ENCODE measurements at regions not wholly inside any gene's neighbourhood (a gene's known extent, or its start where the extent isn't known, plus 50 kb on each side); places are given as distances from the start of the nearest gene placed in this dataset.

- DNase-seq (ENCODE audit: low spot score) (no peak), ATAC-seq (ENCODE audit: insufficient number of reproducible peaks, low FRiP score, low read depth) (no peak)
- no peaks in the 10 kb centered on the region for H3K27me3 ChIP-seq (replicated peaks; ENCODE audit: insufficient read depth)
- H3K4me1 ChIP-seq (ENCODE audit: control insufficient read depth in 1 of 2, low read depth in 2 of 2) = no peaks in the 10 kb centered on the region
- H3K27ac ChIP-seq = no peak overlapping the region
- no peaks in the 10 kb centered on the region for H3K9me3 ChIP-seq
- H3K36me3 ChIP-seq = no peaks in the 10 kb centered on the region
- no peak for TF ChIP-seq CTCF (IDR thresholded peaks at IDR 0.05)
- no peak overlapping the region for H3K4me3 ChIP-seq
Measured at GRCh38 chr12:77610446-77610845, 220.2 kb upstream of the NAV3 start.

GRCh38 chr12:77609016-77609415 lies 221.7 kb upstream of the NAV3 start:
- no peak for TF ChIP-seq CTCF (IDR thresholded peaks at IDR 0.05)
- no peaks in the 10 kb centered on the region for H3K4me1 ChIP-seq (ENCODE audit: control insufficient read depth in 1 of 2, low read depth in 2 of 2)
- DNase-seq (ENCODE audit: low spot score) (no peak), ATAC-seq (ENCODE audit: insufficient number of reproducible peaks, low FRiP score, low read depth) (no peak)
- H3K9me3 ChIP-seq = no peaks in the 10 kb centered on the region
- H3K36me3 ChIP-seq = no peaks in the 10 kb centered on the region
- H3K27ac ChIP-seq = no peak overlapping the region
- no peak overlapping the region for H3K4me3 ChIP-seq
- no peaks in the 10 kb centered on the region for H3K27me3 ChIP-seq (replicated peaks; ENCODE audit: insufficient read depth)

- Histone ChIP-seq H3K27me3 (replicated peaks; ENCODE audit: insufficient read depth) (no peaks in the 10 kb centered on the region), H3K4me1 (ENCODE audit: control insufficient read depth in 1 of 2, low read depth in 2 of 2) (no peaks in the 10 kb centered on the region), H3K9me3 (no peaks in the 10 kb centered on the region), H3K36me3 (no peaks in the 10 kb centered on the region), H3K4me3 (no peak overlapping the region), H3K27ac (no peak overlapping the region)
- TF ChIP-seq CTCF (IDR thresholded peaks at IDR 0.05) = no peak
- DNase-seq (ENCODE audit: low spot score) (no peak), ATAC-seq (ENCODE audit: insufficient number of reproducible peaks, low FRiP score, low read depth) (no peak)
Measured at GRCh38 chr12:77608271-77608824, 222.3 kb upstream of the NAV3 start.

DNA sequence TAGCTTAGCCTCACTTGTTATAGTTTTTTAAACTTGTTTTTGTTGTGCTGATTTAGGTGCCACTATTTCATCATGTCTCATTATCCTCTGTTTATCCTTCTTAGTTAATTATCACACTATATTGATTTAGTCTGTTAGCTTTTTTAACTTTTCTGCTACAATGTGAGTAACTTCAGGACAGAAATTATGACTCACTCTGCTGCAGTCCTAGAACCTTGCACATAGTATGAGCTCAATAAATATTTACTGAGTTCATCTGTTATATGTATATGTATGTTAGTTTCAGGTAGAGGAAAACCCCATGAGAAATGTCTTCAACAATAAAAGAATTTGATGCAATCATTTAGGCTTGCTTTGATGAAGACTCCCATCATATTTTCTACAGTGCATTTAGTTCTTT lies 224.3 kb upstream of the NAV3 start:
- H3K9me3 ChIP-seq = no peaks in the 10 kb centered on the region
- no peak overlapping the region for H3K27ac ChIP-seq
- no peaks in the 10 kb centered on the region for H3K36me3 ChIP-seq
- no peak overlapping the region for H3K4me3 ChIP-seq
- no peaks in the 10 kb centered on the region for H3K4me1 ChIP-seq (ENCODE audit: control insufficient read depth in 1 of 2, low read depth in 2 of 2)
- ATAC-seq (ENCODE audit: insufficient number of reproducible peaks, low FRiP score, low read depth) = no peak
- TF ChIP-seq CTCF (IDR thresholded peaks at IDR 0.05) = no peak
- DNase-seq (ENCODE audit: low spot score) = no peak
- no peaks in the 10 kb centered on the region for H3K27me3 ChIP-seq (replicated peaks; ENCODE audit: insufficient read depth)

GRCh38 chr12:77603946-77604345 lies 226.7 kb upstream of the NAV3 start:
- Histone ChIP-seq H3K27ac (no peak overlapping the region), H3K27me3 (replicated peaks; ENCODE audit: insufficient read depth) (no peaks in the 10 kb centered on the region), H3K4me1 (ENCODE audit: control insufficient read depth in 1 of 2, low read depth in 2 of 2) (no peaks in the 10 kb centered on the region), H3K9me3 (no peaks in the 10 kb centered on the region), H3K36me3 (no peaks in the 10 kb centered on the region), H3K4me3 (no peak overlapping the region)
- no peak for TF ChIP-seq CTCF (IDR thresholded peaks at IDR 0.05)
- ATAC-seq (ENCODE audit: insufficient number of reproducible peaks, low FRiP score, low read depth) = no peak
- DNase-seq (ENCODE audit: low spot score) = no peak
